ENCODE measurements at regions not wholly inside any gene's neighbourhood (a gene's known extent, or its start where the extent isn't known, plus 50 kb on each side); places are given as distances from the start of the nearest gene placed in this dataset.
"Not testable (repeated sequence)": the region's sequence is repeated elsewhere in the genome, so short reads cannot be mapped to it uniquely, and the experiment has no call there.

GRCh38 chr6:81889377-81890053 is 137.0 kb upstream of the TENT5A start:
- no peaks in the 10 kb centered on the region for H3K9me3 ChIP-seq (ENCODE audit: control insufficient read depth, insufficient read depth, low read depth, low read length)
- no peak overlapping the region for H3K27ac ChIP-seq (ENCODE audit: extremely low read depth, low read depth, low read length)
- TF ChIP-seq ZNF341 (tag by site-specific recombination; IDR thresholded peaks at IDR 0.05; ENCODE audit: low read depth) (no peak), SP3 (tag by site-specific recombination; IDR thresholded peaks at IDR 0.05) (no peak), HOXC10 (CRISPR knock-in tag; IDR thresholded peaks at IDR 0.05) (no peak), ZNF624 (tag by site-specific recombination; IDR thresholded peaks at IDR 0.05) (no peak), ZNF132 (tag by site-specific recombination; IDR thresholded peaks at IDR 0.05; ENCODE audit: borderline replicate concordance) (no peak), ZSCAN5A (tag by site-specific recombination; IDR thresholded peaks at IDR 0.05) (no peak), ZNF654 (tag by site-specific recombination; IDR thresholded peaks at IDR 0.05; ENCODE audit: low read depth) (no peak), ZNF843 (tag by site-specific recombination; IDR thresholded peaks at IDR 0.05) (no peak), ZNF623 (tag by site-specific recombination; IDR thresholded peaks at IDR 0.05) (no peak), ZNF426 (tag by site-specific recombination; IDR thresholded peaks at IDR 0.05) (no peak), SETDB1 (IDR thresholded peaks at IDR 0.05; ENCODE audit: insufficient read length, low read length) (no peak), ZNF157 (tag by site-specific recombination; IDR thresholded peaks at IDR 0.05) (no peak), ZNF48 (tag by site-specific recombination; IDR thresholded peaks at IDR 0.05) (no peak), MYNN (tag by site-specific recombination; IDR thresholded peaks at IDR 0.05; ENCODE audit: borderline replicate concordance) (no peak), ZNF37A (tag by site-specific recombination; IDR thresholded peaks at IDR 0.05) (no peak), RBAK (tag by site-specific recombination; IDR thresholded peaks at IDR 0.05) (no peak), HOXD13 (CRISPR knock-in tag; IDR thresholded peaks at IDR 0.05; ENCODE audit: borderline replicate concordance) (no peak), ZNF704 (tag by site-specific recombination; IDR thresholded peaks at IDR 0.05) (no peak), ZNF521 (tag by site-specific recombination; IDR thresholded peaks at IDR 0.05) (no peak)
- H3K4me1 ChIP-seq (ENCODE audit: control insufficient read depth, insufficient read depth, low read length) = no peaks in the 10 kb centered on the region
- ChIA-PET CTCF (no interaction called here), POLR2A (no interaction called here)
- no peaks in the 10 kb centered on the region for H3K36me3 ChIP-seq (ENCODE audit: control insufficient read depth in 2 of 2, insufficient read depth in 1 of 2, low read length in 2 of 2)
- no peak overlapping the region for H3K4me3 ChIP-seq (ENCODE audit: low read depth, low read length)

- CTCF ChIA-PET = interaction anchor here (0.6 kb wide), 1 partner anchor 447 kb away, joined by 3 read pairs; no protein-coding TSS in a partner anchor
- peak; percentile 92 for TF ChIP-seq ZNF157 (tag by site-specific recombination; IDR thresholded peaks at IDR 0.05)
- H3K4me3 ChIP-seq (ENCODE audit: low read depth, low read length); H3K4me1 ChIP-seq (ENCODE audit: control insufficient read depth, insufficient read depth, low read length); H3K27ac ChIP-seq (ENCODE audit: extremely low read depth, low read depth, low read length); H3K9me3 ChIP-seq (ENCODE audit: control insufficient read depth, insufficient read depth, low read depth, low read length); H3K36me3 ChIP-seq (ENCODE audit: control insufficient read depth in 2 of 2, insufficient read depth in 1 of 2, low read length in 2 of 2); POLR2A ChIA-PET: not testable (repeated sequence)
Measured at GRCh38 chr6:81886909-81887308, 134.4 kb upstream of the TENT5A start.

GRCh38 chr6:81886157-81886556 is 133.7 kb upstream of the TENT5A start:
- ChIA-PET CTCF (no interaction called here), POLR2A (no interaction called here)
- Histone ChIP-seq H3K36me3 (ENCODE audit: control insufficient read depth in 2 of 2, insufficient read depth in 1 of 2, low read length in 2 of 2) (no peaks in the 10 kb centered on the region), H3K4me3 (ENCODE audit: low read depth, low read length) (no peak overlapping the region), H3K4me1 (ENCODE audit: control insufficient read depth, insufficient read depth, low read length) (no peaks in the 10 kb centered on the region), H3K27ac (ENCODE audit: extremely low read depth, low read depth, low read length) (no peak overlapping the region), H3K9me3 (ENCODE audit: control insufficient read depth, insufficient read depth, low read depth, low read length) (no peaks in the 10 kb centered on the region)
- TF ChIP-seq ZNF76 (tag by site-specific recombination; IDR thresholded peaks at IDR 0.05; ENCODE audit: borderline replicate concordance, low read depth) (no peak), ZBTB26 (tag by site-specific recombination; optimal IDR thresholded peaks at IDR 0.05) (no peak), ZNF302 (tag by site-specific recombination; IDR thresholded peaks at IDR 0.05; ENCODE audit: low read depth) (no peak), ATF2 (tag by site-specific recombination; IDR thresholded peaks at IDR 0.05; ENCODE audit: low read depth) (no peak), ZNF785 (tag by site-specific recombination; IDR thresholded peaks at IDR 0.05) (no peak), ZNF549 (tag by site-specific recombination; IDR thresholded peaks at IDR 0.05) (no peak), ZFP37 (tag by site-specific recombination; IDR thresholded peaks at IDR 0.05) (no peak), ZNF660 (tag by site-specific recombination; IDR thresholded peaks at IDR 0.05) (no peak)

Data from HEK293 (cell line).